Upper lobe of left lung (tissue), 6 donors: ENCODE measurements at regions not wholly inside any gene's neighbourhood (a gene's known extent, or its start where the extent isn't known, plus 50 kb on each side); places are given as distances from the start of the nearest gene placed in this dataset.
"Not testable (repeated sequence)": the region's sequence is repeated elsewhere in the genome, so short reads cannot be mapped to it uniquely, and the experiment has no call there.

Experiments
- ATAC-seq, 2 donors: fragments of 200-7000 bp; cut with Tn5 transposase; one replicate each; pipeline ENCODE4 v1.9.1; 2022; ENCODE audit warnings: mild to moderate bottlenecking in 2 of 2, moderate library complexity in 2 of 2; ENCODE audit not compliant: low FRiP score in 2 of 2
- DNase-seq, 2 donors: peaks; one replicate each; pipeline ENCODE4 v3.0.0-alpha.2; 2019 to 2020
- H3K27ac ChIP-seq, 4 donors: fragments of 200-600 bp; sonication (generic); one replicate each; pipeline ENCODE4 v1.5.1; 2016 to 2019
- H3K27me3 ChIP-seq, 4 donors: fragments of 200-600 bp; sonication (generic); one replicate each; pipeline ENCODE4 v1.5.1; 2017 to 2019
- H3K36me3 ChIP-seq, 4 donors: fragments of 200-600 bp; sonication (generic); one replicate each; pipeline ENCODE4 v1.5.1; 2016 to 2019
- H3K4me1 ChIP-seq, 4 donors: fragments of 200-600 bp; sonication (generic); one replicate each; pipeline ENCODE4 v1.5.1; 2018 to 2019
- H3K4me3 ChIP-seq, 4 donors: fragments of 200-600 bp; sonication (generic); one replicate each; pipeline ENCODE4 v1.5.1; 2017 to 2019; ENCODE audit warnings: mild to moderate bottlenecking in 2 of 4, moderate library complexity in 1 of 4
- H3K9me3 ChIP-seq, 4 donors: fragments of 200-600 bp; sonication (generic); one replicate each; pipeline ENCODE4 v1.5.1; 2018 to 2019
- CTCF ChIP-seq, 6 experiments: fragments of 450-650 bp in 4 of 6; fragments of 200-600 bp in 2 of 6; sonication (generic) in 2 of 6; IDR thresholded peaks; one replicate each; pipeline ENCODE4 v1.5.1; 2016 to 2019; ENCODE audit warnings: antibody characterized with exemption in 6 of 6
- EP300 ChIP-seq, 4 donors: sonication (generic); formaldehyde crosslinking; IDR thresholded peaks; one replicate each; pipeline ENCODE4 v1.5.1; 2017; ENCODE audit warnings: antibody characterized with exemption in 4 of 4, control low read depth in 2 of 4
- POLR2A ChIP-seq, 4 donors: fragments of 450-650 bp; IDR thresholded peaks; one replicate each; pipeline ENCODE4 v1.5.1; 2016 to 2017; ENCODE audit warnings: antibody characterized with exemption in 4 of 4, mild to moderate bottlenecking in 2 of 4
- POLR2AphosphoS5 ChIP-seq, 2 donors: sonication (generic); formaldehyde crosslinking; IDR thresholded peaks; one replicate each; pipeline ENCODE4 v1.5.1; 2017; ENCODE audit warnings: antibody characterized with exemption in 2 of 2
- WGBS, 2 donors: methylation state at CpG; one replicate each; pipeline ENCODE4 v1.1.5; 2017 to 2018; 5-methylcytosine and 5-hydroxymethylcytosine counted together
- donor health status: DM: no; HTN: no; CAD: no; lungs with moderate emphysema.
- donor health status: DM: no; HTN: yes; CAD: no; lungs with severe emphysema.

GRCh38 chr7:16089191-16089590 lies 332.1 kb downstream of the CRPPA start:
- DNase-seq, result no peak
- Histone ChIP-seq H3K4me1 (peaks cover 0 to 3% (median 2%) of the 10 kb centered on the region in 4 donors), H3K27me3 (no peaks in the 10 kb centered on the region), H3K4me3 (no peak overlapping the region), H3K9me3 (no peaks in the 10 kb centered on the region), H3K36me3 (no peaks in the 10 kb centered on the region), H3K27ac (no peak overlapping the region)
- TF ChIP-seq CTCF (IDR thresholded peaks at IDR 0.05) (no peak), POLR2A (IDR thresholded peaks at IDR 0.05) (no peak), EP300 (IDR thresholded peaks at IDR 0.05) (no peak)
- ATAC-seq, result no peak
- 81 to 92% methylated on average over 19 of the region's 19 CpGs for WGBS, 2 donors

GRCh38 chr7:16086743-16087142 lies 334.6 kb downstream of the CRPPA start:
- no peaks in the 10 kb centered on the region for H3K36me3 ChIP-seq
- no peaks in the 10 kb centered on the region for H3K27me3 ChIP-seq
- TF ChIP-seq EP300 (IDR thresholded peaks at IDR 0.05) (no peak), POLR2A (IDR thresholded peaks at IDR 0.05) (no peak), POLR2AphosphoS5 (IDR thresholded peaks at IDR 0.05) (no peak), CTCF (IDR thresholded peaks at IDR 0.05) (no peak)
- no peak overlapping the region for H3K27ac ChIP-seq
- no peak for ATAC-seq
- 40 to 74% methylated on average over 1 of the region's 1 CpG for WGBS, 2 donors
- H3K9me3 ChIP-seq, result no peaks in the 10 kb centered on the region
- no peak overlapping the region for H3K4me3 ChIP-seq
- DNase-seq, result no peak
- peaks cover 0 to 6% (median 2%) of the 10 kb centered on the region in 4 donors for H3K4me1 ChIP-seq

GRCh38 chr7:16085780-16086179 lies 335.6 kb downstream of the CRPPA start:
- H3K4me3 ChIP-seq, H3K27me3 ChIP-seq, H3K36me3 ChIP-seq, DNase-seq, H3K27ac ChIP-seq, ATAC-seq, H3K4me1 ChIP-seq, H3K9me3 ChIP-seq: not testable (repeated sequence)
- 86 to 93% methylated on average over 6 of the region's 6 CpGs for WGBS, 2 donors

- WGBS, 2 donors, result 89 to 90% methylated on average over 4 of the region's 4 CpGs
- ATAC-seq, result no peak
- no peaks in the 10 kb centered on the region for H3K9me3 ChIP-seq
Observed at GRCh38 chr7:16084875-16085274, 336.5 kb downstream of the CRPPA start.

GRCh38 chr7:16084370-16084769 lies 337.0 kb downstream of the CRPPA start:
- Histone ChIP-seq H3K27ac (no peak overlapping the region), H3K27me3 (no peaks in the 10 kb centered on the region), H3K4me1 (peaks cover 0 to 3% (median 0%) of the 10 kb centered on the region in 4 donors), H3K9me3 (no peaks in the 10 kb centered on the region), H3K36me3 (no peaks in the 10 kb centered on the region), H3K4me3 (no peak overlapping the region)
- WGBS, 2 donors, result 44 to 62% methylated on average over 3 of the region's 3 CpGs
- TF ChIP-seq CTCF (IDR thresholded peaks at IDR 0.05) (no peak), POLR2AphosphoS5 (IDR thresholded peaks at IDR 0.05) (no peak), EP300 (IDR thresholded peaks at IDR 0.05) (no peak), POLR2A (IDR thresholded peaks at IDR 0.05) (no peak)
- no peak for ATAC-seq
- DNase-seq, result no peak

More at GRCh38 chr7:16084875-16085274, 336.5 kb downstream of the CRPPA start:
- H3K27me3 ChIP-seq, result no peaks in the 10 kb centered on the region
- TF ChIP-seq POLR2A (IDR thresholded peaks at IDR 0.05) (no peak), EP300 (IDR thresholded peaks at IDR 0.05) (no peak), POLR2AphosphoS5 (IDR thresholded peaks at IDR 0.05) (no peak), CTCF (IDR thresholded peaks at IDR 0.05) (no peak)
- DNase-seq, result no peak
- no peak overlapping the region for H3K4me3 ChIP-seq
- no peaks in the 10 kb centered on the region for H3K36me3 ChIP-seq
- no peak overlapping the region for H3K27ac ChIP-seq
- peaks cover 0 to 3% (median 0%) of the 10 kb centered on the region in 4 donors for H3K4me1 ChIP-seq
